NOMO-1 treated with DMSO at 0.1 percent for 48 hours (cell line): ENCODE measurements at regions not wholly inside any gene's neighbourhood (a gene's known extent, or its start where the extent isn't known, plus 50 kb on each side); places are given as distances from the start of the nearest gene placed in this dataset.
A peak's percentile ranks its signal among the peaks of the same experiment; 100 is the strongest.

Experiments used
- DNase-seq: peaks from one replicate; lab custom pipeline; 2025; ENCODE audit not compliant: unreplicated experiment; lab: John Stamatoyannopoulos, UW

- no peak for DNase-seq
These were observed 72.8 kb downstream of the KCNF1 start for GRCh38 chr2:10984418-10985135.

- DNase-seq: no peak
These were observed 73.5 kb downstream of the KCNF1 start for GRCh38 chr2:10985260-10985659.

DNA sequence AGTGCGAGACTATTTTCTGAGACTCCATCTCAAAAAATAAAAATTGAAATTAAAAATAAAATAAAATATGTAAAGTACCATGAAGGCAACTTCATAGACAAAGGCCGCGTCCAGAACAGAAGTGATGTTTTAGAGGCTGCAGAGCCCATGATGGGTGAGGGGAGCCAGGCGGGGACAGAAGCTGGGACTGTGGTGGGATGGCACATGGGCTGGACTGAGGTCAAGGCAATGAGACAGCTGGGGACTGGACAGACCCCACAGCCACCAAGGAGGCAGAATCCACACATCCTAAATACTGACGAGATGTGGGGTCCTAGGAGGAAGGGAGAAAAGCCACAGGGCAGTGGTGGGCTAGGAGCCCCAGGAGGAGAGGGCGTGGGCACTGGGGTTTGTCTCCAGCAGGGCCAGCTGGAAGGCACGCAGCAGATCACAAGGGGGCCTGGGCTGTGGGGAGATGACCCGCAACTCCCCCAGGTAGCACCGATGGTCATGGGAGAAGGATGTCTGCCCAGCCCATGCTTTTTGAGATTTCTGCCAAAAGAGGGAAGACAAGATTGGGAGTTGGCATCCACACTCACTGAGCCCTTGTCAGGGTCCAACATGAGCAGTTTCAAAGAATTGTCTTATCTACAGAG, 74.3 kb downstream of the KCNF1 start:
- no peak for DNase-seq

DNA sequence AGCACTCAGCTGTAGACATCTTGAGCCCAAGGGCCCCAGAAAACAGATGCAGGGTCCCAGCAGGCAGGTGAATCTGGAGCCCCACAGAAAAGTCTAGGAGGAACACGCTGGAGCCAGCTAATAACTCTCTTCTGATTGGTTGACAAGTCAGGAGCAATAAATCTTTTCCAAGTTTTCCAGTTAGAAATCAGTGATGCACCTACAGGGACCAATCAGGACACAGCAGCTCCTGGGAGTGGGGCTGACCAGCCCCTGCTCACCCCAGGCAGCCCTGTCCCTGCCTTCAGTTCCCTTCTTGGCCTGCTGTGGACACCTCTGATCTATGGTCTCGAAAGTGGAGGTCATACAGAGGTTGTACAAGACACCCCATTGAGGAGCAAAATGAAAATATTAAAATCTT, 75.7 kb downstream of the KCNF1 start:
- DNase-seq: no peak

GRCh38 chr2:10987861-10988260, 76.1 kb downstream of the KCNF1 start:
- DNase-seq: no peak

GRCh38 chr2:10989151-10989550, 77.4 kb downstream of the KCNF1 start:
- DNase-seq: no peak

DNA sequence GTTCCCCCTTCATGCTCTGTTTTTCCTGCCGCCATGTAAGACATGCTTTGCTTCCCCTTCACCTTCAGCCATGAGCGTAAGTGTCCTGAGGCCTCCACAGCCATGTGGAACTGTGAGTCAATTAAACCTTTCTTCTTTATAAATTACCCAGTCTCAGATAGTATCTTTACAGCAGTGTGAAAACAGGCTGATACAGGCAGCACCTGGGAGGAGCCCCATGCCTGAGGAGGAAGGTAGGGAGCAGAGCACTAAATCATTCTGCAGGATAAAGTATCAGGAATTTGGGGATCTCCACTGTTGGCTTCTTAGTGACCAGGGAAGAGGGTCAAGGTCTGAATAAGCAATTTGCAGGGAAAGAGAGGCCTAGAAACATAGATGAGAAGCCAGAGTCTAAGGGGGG, 78.0 kb downstream of the KCNF1 start:
- DNase-seq: no peak

- no peak for DNase-seq
These were observed 78.9 kb downstream of the KCNF1 start for GRCh38 chr2:10990561-10991111.

GRCh38 chr2:10992023-10992791, 80.5 kb downstream of the KCNF1 start:
- DNase-seq: no peak

DNA sequence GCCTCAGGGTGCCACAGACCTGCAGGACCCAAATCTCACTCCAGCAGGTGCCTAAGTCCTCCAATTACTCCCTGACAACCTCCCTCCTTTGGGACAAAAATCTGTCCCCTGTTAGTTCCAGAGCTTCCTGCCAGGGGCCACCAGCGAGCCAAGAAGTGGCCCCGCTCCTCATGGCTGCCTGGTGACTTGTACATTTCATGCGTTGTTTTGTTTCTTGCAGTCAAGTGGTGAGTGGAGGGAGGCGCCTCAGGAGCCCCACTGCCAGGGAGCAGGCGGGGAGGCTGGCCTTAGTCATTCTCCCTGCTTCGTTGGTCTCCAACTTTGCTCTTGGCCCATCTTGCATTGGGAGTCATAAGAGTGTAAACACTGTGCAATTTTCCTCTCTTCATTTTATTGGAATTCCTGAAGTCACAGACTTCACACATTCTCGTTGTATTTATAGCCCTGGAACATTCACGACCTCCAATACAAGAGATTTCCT, 81.3 kb downstream of the KCNF1 start:
- no peak for DNase-seq

DNA sequence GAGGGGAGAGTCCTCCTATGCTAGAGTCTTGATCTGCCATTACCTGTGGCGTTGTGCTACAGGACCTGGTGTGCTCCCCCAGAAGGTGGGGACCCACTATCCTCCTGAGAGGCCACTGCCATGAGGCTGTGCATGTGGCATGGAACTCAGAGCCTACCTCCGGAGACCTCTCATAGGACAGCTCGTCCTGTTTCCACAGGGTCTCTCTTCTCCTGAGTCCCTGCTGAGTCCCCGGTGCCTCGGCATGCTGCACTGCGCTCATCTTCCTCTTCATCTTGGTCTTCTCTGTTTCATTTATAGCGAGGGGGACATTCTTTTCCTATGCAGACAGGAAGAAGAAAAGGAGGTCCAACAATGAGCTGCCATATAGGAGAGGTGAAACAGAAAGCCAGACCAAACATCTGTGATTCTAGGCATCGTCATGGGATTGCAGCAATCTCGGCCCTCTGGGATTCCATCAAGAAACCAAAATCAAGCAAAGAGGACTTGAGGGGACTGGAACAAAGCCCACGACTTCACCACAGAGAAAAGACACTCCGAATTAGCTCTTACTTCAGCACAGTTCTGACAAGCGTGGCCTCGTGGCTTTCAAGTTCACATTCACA, 83.7 kb downstream of the KCNF1 start:
- DNase-seq: no peak

- peak; percentile 92 for DNase-seq
These were observed 92.5 kb downstream of the KCNF1 start for GRCh38 chr2:11004199-11004598.

GRCh38 chr2:11005032-11005431, 93.3 kb downstream of the KCNF1 start:
- no peak for DNase-seq

- no peak for DNase-seq
These were observed 94.5 kb downstream of the KCNF1 start for GRCh38 chr2:11006191-11006590.

GRCh38 chr2:11007331-11008264, 95.9 kb downstream of the KCNF1 start:
- no peak for DNase-seq

- no peak for DNase-seq
These were observed 97.0 kb downstream of the KCNF1 start for GRCh38 chr2:11008773-11009172.

GRCh38 chr2:11009176-11009575, 97.4 kb downstream of the KCNF1 start:
- no peak for DNase-seq

- no peak for DNase-seq
These were observed 98.2 kb downstream of the KCNF1 start for GRCh38 chr2:11009891-11010290.

GRCh38 chr2:11011359-11011758, 99.6 kb downstream of the KCNF1 start:
- no peak for DNase-seq

DNA sequence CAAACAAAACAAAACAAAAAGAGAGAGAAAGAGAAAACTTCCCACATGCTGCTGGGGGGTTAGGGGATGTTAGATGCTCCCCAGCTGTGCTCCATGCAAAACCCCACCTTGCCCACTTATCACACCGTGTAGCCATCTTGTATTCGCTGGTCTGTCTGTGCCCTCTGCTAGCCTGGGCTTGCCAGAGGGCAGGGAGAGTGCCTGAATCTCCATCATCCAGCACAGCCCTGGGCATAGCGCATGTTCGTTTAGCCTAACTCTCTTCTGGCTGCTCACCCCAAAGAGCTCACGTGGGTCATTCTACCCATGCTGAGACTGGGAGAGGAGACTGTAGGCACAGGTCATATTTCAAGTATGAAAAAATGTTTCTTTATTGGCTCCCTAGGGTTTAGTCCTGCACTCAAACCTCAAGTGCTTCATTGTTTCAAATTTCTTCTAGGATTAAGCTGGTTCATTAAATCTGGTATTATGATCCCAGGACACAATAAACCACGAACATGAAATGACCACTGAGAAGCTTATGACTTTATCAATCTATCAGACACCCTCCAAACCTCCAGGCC, 100.5 kb downstream of the KCNF1 start:
- no peak for DNase-seq
